ENCODE measurements at regions not wholly inside any gene's neighbourhood (a gene's known extent, or its start where the extent isn't known, plus 50 kb on each side); places are given as distances from the start of the nearest gene placed in this dataset.
"Not testable (repeated sequence)": the region's sequence is repeated elsewhere in the genome, so short reads cannot be mapped to it uniquely, and the experiment has no call there.

GRCh38 chr4:40681600-40681999 lies 51.9 kb upstream of the RBM47 start:
- no peak for DNase-seq (ENCODE audit: low read depth)
- no peak overlapping the region for H3K4me3 ChIP-seq (ENCODE audit: low read length)
- no peak for TF ChIP-seq CTCF (conservative IDR thresholded peaks at IDR 0.05; ENCODE audit: low read length)

DNA sequence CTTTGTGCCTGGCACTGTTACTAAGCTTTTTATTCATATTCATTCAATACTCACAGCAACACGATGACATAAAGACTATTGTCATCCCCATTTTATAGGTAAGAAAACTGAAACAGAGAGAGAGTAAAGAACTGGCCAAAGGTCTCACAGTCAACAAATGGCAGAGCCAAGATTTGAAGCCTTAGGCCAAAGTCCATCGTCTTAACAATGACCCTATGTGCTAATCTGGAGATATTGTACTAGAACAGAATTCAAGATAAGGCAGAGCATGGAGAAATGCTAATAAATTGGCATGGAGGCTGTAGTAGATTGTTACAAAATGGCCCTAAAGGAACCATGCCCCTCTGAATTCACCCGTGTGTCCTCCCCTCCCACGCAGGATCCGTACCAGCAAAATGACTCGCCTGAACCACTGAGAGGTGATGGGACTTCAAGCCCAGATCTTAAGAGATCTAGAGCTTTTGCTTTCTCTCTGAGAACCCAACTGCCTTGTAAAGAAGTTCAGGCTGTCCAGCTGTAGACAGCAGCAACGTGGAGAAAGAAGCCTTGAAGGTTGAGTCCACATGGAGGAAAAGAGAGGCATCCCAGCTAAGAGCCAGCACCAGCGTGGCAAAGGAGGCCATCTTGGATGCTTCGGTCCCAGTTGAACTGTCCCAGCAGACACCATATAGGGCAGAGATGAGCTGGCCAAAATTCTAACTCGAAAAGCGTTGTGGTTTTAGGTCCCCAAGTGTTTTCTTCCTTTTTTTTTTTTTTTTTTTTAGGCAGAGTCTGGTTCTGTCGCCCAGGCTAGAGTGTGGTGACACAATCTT lies 52.8 kb upstream of the RBM47 start:
- no peak overlapping the region for H3K4me3 ChIP-seq (ENCODE audit: low read length)
- no peak for DNase-seq (ENCODE audit: low read depth)
- TF ChIP-seq CTCF (conservative IDR thresholded peaks at IDR 0.05; ENCODE audit: low read length), result no peak

GRCh38 chr4:40683536-40684145 lies 54.0 kb upstream of the RBM47 start:
- not testable (repeated sequence) for H3K4me3 ChIP-seq (ENCODE audit: low read length)
- DNase-seq (ENCODE audit: low read depth), result peak; percentile 8

DNA sequence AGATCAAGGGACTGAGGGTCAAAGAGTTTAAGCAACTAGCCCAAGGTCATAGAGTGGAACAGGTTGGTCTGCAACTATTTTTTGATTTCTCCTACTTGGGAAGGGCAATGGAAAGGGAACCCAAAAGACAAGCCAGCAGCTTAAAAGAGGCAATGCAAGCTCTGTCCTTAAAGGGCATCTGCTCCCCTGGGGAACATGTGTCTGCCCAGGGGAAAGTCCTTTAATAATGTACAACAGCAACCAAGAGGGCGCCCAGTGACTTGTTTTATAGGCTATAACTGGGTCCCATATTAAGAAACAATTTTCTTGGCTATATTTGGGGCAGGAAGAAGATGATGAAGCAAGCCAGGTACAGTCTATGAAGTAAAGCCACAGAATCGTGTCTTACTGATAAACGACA lies 54.7 kb upstream of the RBM47 start:
- H3K4me3 ChIP-seq (ENCODE audit: low read length), result no peak overlapping the region
- no peak for DNase-seq (ENCODE audit: low read depth)
- TF ChIP-seq CTCF (conservative IDR thresholded peaks at IDR 0.05; ENCODE audit: low read length), result no peak

DNA sequence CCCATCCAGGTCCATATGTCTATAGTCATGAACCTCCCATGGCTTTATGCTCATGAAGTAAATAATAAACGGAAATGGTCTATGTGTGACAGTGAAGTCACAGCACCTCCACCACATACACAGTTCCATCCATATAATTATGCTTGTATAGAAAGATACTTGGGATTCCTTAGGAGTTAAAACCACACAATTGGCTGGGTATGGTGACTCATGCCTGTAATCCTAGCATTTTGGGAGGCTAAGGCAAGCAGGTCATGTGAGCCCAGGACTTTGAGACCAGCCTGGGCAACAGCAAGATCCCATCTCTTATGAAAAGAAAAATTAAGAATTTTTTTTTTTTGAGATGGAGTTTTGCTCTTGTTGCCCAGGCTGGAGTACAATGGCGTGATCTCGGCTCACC lies 55.6 kb upstream of the RBM47 start:
- no peak overlapping the region for H3K4me3 ChIP-seq (ENCODE audit: low read length)
- DNase-seq (ENCODE audit: low read depth), result peak; percentile 47
- no peak for TF ChIP-seq CTCF (conservative IDR thresholded peaks at IDR 0.05; ENCODE audit: low read length)

- H3K4me3 ChIP-seq (ENCODE audit: low read length), result no peak overlapping the region
- DNase-seq (ENCODE audit: low read depth), result peak; percentile 34
- no peak for TF ChIP-seq CTCF (conservative IDR thresholded peaks at IDR 0.05; ENCODE audit: low read length)
Observed at GRCh38 chr4:40686081-40686913, 56.6 kb upstream of the RBM47 start.

- no peak for DNase-seq (ENCODE audit: low read depth)
- TF ChIP-seq CTCF (conservative IDR thresholded peaks at IDR 0.05; ENCODE audit: low read length), result no peak
- H3K4me3 ChIP-seq (ENCODE audit: low read length), result no peak overlapping the region
Observed at GRCh38 chr4:40687676-40688389, 58.2 kb upstream of the RBM47 start.

Data from AG10803 (cell line).